ENCODE measurements at regions not wholly inside any gene's neighbourhood (a gene's known extent, or its start where the extent isn't known, plus 50 kb on each side); places are given as distances from the start of the nearest gene placed in this dataset.

- TF ChIP-seq GATA3 (IDR thresholded peaks at IDR 0.05; ENCODE audit: low read depth, low read length): no peak
- no peak for TF ChIP-seq GATA2 (IDR thresholded peaks at IDR 0.05; ENCODE audit: low read depth, low read length)
Observed at GRCh38 chr21:43291347-43291950, 122.6 kb downstream of the CRYAA start.

GRCh38 chr21:43290421-43291346 is 121.9 kb downstream of the CRYAA start:
- TF ChIP-seq GATA2 (IDR thresholded peaks at IDR 0.05; ENCODE audit: low read depth, low read length) (no peak), GATA3 (IDR thresholded peaks at IDR 0.05; ENCODE audit: low read depth, low read length) (no peak)

GRCh38 chr21:43289966-43290365 is 121.2 kb downstream of the CRYAA start:
- TF ChIP-seq GATA2 (IDR thresholded peaks at IDR 0.05; ENCODE audit: low read depth, low read length) (no peak), GATA3 (IDR thresholded peaks at IDR 0.05; ENCODE audit: low read depth, low read length) (no peak)

GRCh38 chr21:43289442-43289841 is 120.6 kb downstream of the CRYAA start:
- TF ChIP-seq GATA3 (IDR thresholded peaks at IDR 0.05; ENCODE audit: low read depth, low read length): no peak
- TF ChIP-seq GATA2 (IDR thresholded peaks at IDR 0.05; ENCODE audit: low read depth, low read length): no peak

- no peak for TF ChIP-seq GATA3 (IDR thresholded peaks at IDR 0.05; ENCODE audit: low read depth, low read length)
- TF ChIP-seq GATA2 (IDR thresholded peaks at IDR 0.05; ENCODE audit: low read depth, low read length): no peak
Observed at GRCh38 chr21:43287795-43288755, 119.3 kb downstream of the CRYAA start.

- TF ChIP-seq GATA2 (IDR thresholded peaks at IDR 0.05; ENCODE audit: low read depth, low read length) (no peak), GATA3 (IDR thresholded peaks at IDR 0.05; ENCODE audit: low read depth, low read length) (no peak)
Observed at GRCh38 chr21:43287111-43287760, 118.4 kb downstream of the CRYAA start.

- TF ChIP-seq GATA2 (IDR thresholded peaks at IDR 0.05; ENCODE audit: low read depth, low read length) (no peak), GATA3 (IDR thresholded peaks at IDR 0.05; ENCODE audit: low read depth, low read length) (no peak)
Observed at GRCh38 chr21:43286196-43286595, 117.4 kb downstream of the CRYAA start.

- TF ChIP-seq GATA2 (IDR thresholded peaks at IDR 0.05; ENCODE audit: low read depth, low read length) (no peak), GATA3 (IDR thresholded peaks at IDR 0.05; ENCODE audit: low read depth, low read length) (no peak)
Observed at GRCh38 chr21:43284700-43285099, 115.9 kb downstream of the CRYAA start.

- TF ChIP-seq GATA3 (IDR thresholded peaks at IDR 0.05; ENCODE audit: low read depth, low read length): no peak
- TF ChIP-seq GATA2 (IDR thresholded peaks at IDR 0.05; ENCODE audit: low read depth, low read length): no peak
Observed at GRCh38 chr21:43284238-43284637, 115.4 kb downstream of the CRYAA start.

GRCh38 chr21:43283136-43283924 is 114.5 kb downstream of the CRYAA start:
- TF ChIP-seq GATA2 (IDR thresholded peaks at IDR 0.05; ENCODE audit: low read depth, low read length) (no peak), GATA3 (IDR thresholded peaks at IDR 0.05; ENCODE audit: low read depth, low read length) (no peak)

GRCh38 chr21:43282358-43283120 is 113.7 kb downstream of the CRYAA start:
- no peak for TF ChIP-seq GATA2 (IDR thresholded peaks at IDR 0.05; ENCODE audit: low read depth, low read length)
- TF ChIP-seq GATA3 (IDR thresholded peaks at IDR 0.05; ENCODE audit: low read depth, low read length): no peak
